HEK293 (cell line): ENCODE measurements at regions not wholly inside any gene's neighbourhood (a gene's known extent, or its start where the extent isn't known, plus 50 kb on each side); places are given as distances from the start of the nearest gene placed in this dataset.

Experiments used
- CTCF ChIA-PET: fragments of 350-600 bp; formaldehyde crosslinking; extraction: SDS; loops from one replicate; lab custom pipeline; 2021; ENCODE audit warnings: antibody characterized with exemption; lab: Yijun Ruan, JAX
- POLR2A ChIA-PET: fragments of 300-600 bp; formaldehyde crosslinking; extraction: SDS; loops from one replicate; lab custom pipeline; 2020; ENCODE audit warnings: antibody characterized with exemption, inconsistent platforms; lab: Yijun Ruan, JAX
- H3K27ac ChIP-seq: fragments of 200-500 bp; sonication (Bioruptor generic); 2 replicates; pipeline ENCODE4 v1.5.1; 2014; ENCODE audit warnings: low read depth, low read length, control low read depth, inconsistent platforms; ENCODE audit errors: extremely low read depth
- H3K36me3 ChIP-seq, 2 experiments: fragments of 200-500 bp in 1 of 2; sonication (Bioruptor generic) in 1 of 2; 1 replicate in 1 of 2; 2 replicates in 1 of 2; pipeline ENCODE4 v1.5.1; 2014 to 2017; ENCODE audit warnings: inconsistent platforms in 2 of 2, low read length in 2 of 2; ENCODE audit not compliant: control insufficient read depth in 2 of 2, insufficient read depth in 1 of 2
- H3K4me1 ChIP-seq: fragments of 200-500 bp; sonication (Bioruptor generic); 2 replicates; pipeline ENCODE4 v1.5.1; 2014; ENCODE audit warnings: mild to moderate bottlenecking, low read length, inconsistent platforms; ENCODE audit not compliant: control insufficient read depth, insufficient read depth
- H3K4me3 ChIP-seq: 2 replicates; pipeline ENCODE4 v1.5.1; 2011; ENCODE audit warnings: low read depth, mild to moderate bottlenecking, control low read depth, low read length, moderate library complexity
- H3K9me3 ChIP-seq: fragments of 200-500 bp; sonication (Bioruptor generic); 2 replicates; pipeline ENCODE4 v1.5.1; 2014; ENCODE audit warnings: low read depth, low read length, inconsistent platforms; ENCODE audit not compliant: control insufficient read depth, insufficient read depth
- GLIS1 ChIP-seq: fragments of 450-650 bp; formaldehyde crosslinking; IDR thresholded peaks from 2 replicates; pipeline ENCODE4 v1.5.1; 2016; ENCODE audit warnings: missing biosample characterization, missing genetic modification characterization
- HOXC10 ChIP-seq: sonication (generic); formaldehyde crosslinking; IDR thresholded peaks from 2 replicates; pipeline ENCODE4 v1.8.1; 2023; ENCODE audit warnings: mild to moderate bottlenecking, missing genetic modification reagents
- KLF9 ChIP-seq: fragments of 450-650 bp; formaldehyde crosslinking; IDR thresholded peaks from 2 replicates; pipeline ENCODE4 v1.5.1; 2016; ENCODE audit warnings: missing biosample characterization, missing genetic modification characterization, low read depth
- PRDM4 ChIP-seq: fragments of 450-650 bp; formaldehyde crosslinking; IDR thresholded peaks from 2 replicates; pipeline ENCODE4 v1.5.1; 2017; ENCODE audit warnings: missing biosample characterization, missing genetic modification characterization
- SCRT2 ChIP-seq: fragments of 450-650 bp; formaldehyde crosslinking; IDR thresholded peaks from 2 replicates; pipeline ENCODE4 v1.5.1; 2016; ENCODE audit warnings: missing biosample characterization, missing genetic modification characterization
- TRIM28 ChIP-seq: IDR thresholded peaks from 2 replicates; pipeline ENCODE4 v1.6.1; 2011; ENCODE audit warnings: low read length, control low read depth, borderline replicate concordance
- ZBTB48 ChIP-seq: fragments of 450-650 bp; formaldehyde crosslinking; IDR thresholded peaks from 2 replicates; pipeline ENCODE4 v1.5.1; 2016; ENCODE audit warnings: missing biosample characterization, missing genetic modification characterization
- ZBTB8A ChIP-seq: fragments of 450-650 bp; formaldehyde crosslinking; IDR thresholded peaks from 2 replicates; pipeline ENCODE4 v1.5.1; 2016; ENCODE audit warnings: missing biosample characterization, missing genetic modification characterization
- ZNF10 ChIP-seq: fragments of 450-650 bp; formaldehyde crosslinking; IDR thresholded peaks from 2 replicates; pipeline ENCODE4 v1.5.1; 2017; ENCODE audit warnings: missing biosample characterization, missing genetic modification characterization
- ZNF121 ChIP-seq: fragments of 450-650 bp; formaldehyde crosslinking; IDR thresholded peaks from 2 replicates; pipeline ENCODE4 v1.5.1; 2016; ENCODE audit warnings: missing biosample characterization, missing genetic modification characterization
- ZNF24 ChIP-seq: fragments of 450-650 bp; formaldehyde crosslinking; IDR thresholded peaks from 2 replicates; pipeline ENCODE4 v1.5.1; 2016; ENCODE audit warnings: missing biosample characterization, missing genetic modification characterization
- ZNF350 ChIP-seq: fragments of 450-650 bp; formaldehyde crosslinking; IDR thresholded peaks from 2 replicates; pipeline ENCODE4 v1.5.0; 2017; ENCODE audit warnings: missing biosample characterization, mild to moderate bottlenecking, missing genetic modification characterization
- ZNF488 ChIP-seq: fragments of 450-650 bp; formaldehyde crosslinking; IDR thresholded peaks from 2 replicates; pipeline ENCODE4 v1.5.1; 2016; ENCODE audit warnings: missing biosample characterization, missing genetic modification characterization
- ZNF514 ChIP-seq: fragments of 450-650 bp; formaldehyde crosslinking; IDR thresholded peaks from 2 replicates; pipeline ENCODE4 v1.5.1; 2016; ENCODE audit warnings: missing biosample characterization, missing genetic modification characterization
- ZNF704 ChIP-seq: fragments of 450-650 bp; formaldehyde crosslinking; IDR thresholded peaks from 2 replicates; pipeline ENCODE4 v1.5.1; 2016; ENCODE audit warnings: missing biosample characterization, missing genetic modification characterization
- ZSCAN30 ChIP-seq: fragments of 450-650 bp; IDR thresholded peaks from 2 replicates; pipeline ENCODE4 v1.5.1; 2018; ENCODE audit warnings: missing biosample characterization, mild to moderate bottlenecking, missing genetic modification characterization, moderate library complexity
- TF ChIP-seq, protein P1 (sequence below): fragments of 450-650 bp; formaldehyde crosslinking; IDR thresholded peaks from 2 replicates; pipeline ENCODE4 v1.5.1; 2017; ENCODE audit warnings: missing biosample characterization, missing genetic modification characterization
- TF ChIP-seq, protein P2 (sequence below): fragments of 450-650 bp; formaldehyde crosslinking; conservative IDR thresholded peaks from 2 replicates; pipeline ENCODE4 v1.5.1; 2016; ENCODE audit warnings: low read depth, missing biosample characterization, missing genetic modification characterization

DNA sequence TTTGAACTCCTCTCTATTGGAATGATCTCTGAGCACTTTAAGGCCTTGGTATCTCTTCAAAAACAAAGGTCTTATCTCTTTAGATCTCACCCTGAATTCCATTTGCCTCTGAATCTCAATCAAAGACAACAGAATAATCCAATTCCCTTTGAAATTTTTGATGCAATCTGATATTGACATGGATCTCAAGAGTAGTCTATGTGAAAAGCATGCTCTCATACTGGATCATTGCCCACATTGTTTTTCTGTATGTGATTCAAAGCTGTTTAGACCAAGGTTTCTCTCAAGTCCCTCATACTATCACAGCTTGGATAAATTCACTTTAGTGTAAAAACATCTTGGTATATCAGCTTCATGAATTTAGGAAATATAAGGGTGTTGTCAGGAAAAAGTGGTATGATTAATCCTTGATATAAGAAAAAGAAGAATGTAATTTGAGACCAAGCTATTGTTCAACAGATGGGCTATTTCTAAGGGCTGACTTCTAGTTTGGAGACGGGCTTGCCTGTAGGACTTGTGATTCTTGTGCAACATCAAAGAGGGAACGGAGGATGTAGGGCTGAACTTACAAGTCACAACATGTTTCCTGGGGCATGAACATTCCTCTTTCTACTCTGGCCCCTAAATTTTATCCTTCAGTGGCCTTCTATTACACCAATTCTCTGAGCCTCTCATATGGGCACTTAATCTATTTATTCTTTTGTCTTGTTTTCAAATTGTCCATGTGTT is 77.9 kb upstream of the CITED2 start:
- no peak overlapping the region for H3K27ac ChIP-seq
- ChIA-PET CTCF (no interaction called here), POLR2A (interaction anchor here (0.6 kb wide), 1 partner anchor 78 kb away, joined by 4 read pairs; the partner anchor contains the start of gene CITED2)

More for the DNA sequence above, 77.9 kb upstream of the CITED2 start:
- no peak for TF ChIP-seq ZSCAN30 (tag by site-specific recombination)
- TF ChIP-seq KLF9 (tag by site-specific recombination) = no peak
- TF ChIP-seq PRDM4 = no peak
- no peak for TF ChIP-seq ZNF350
- TF ChIP-seq ZNF514 (tag by site-specific recombination) = no peak
- TF ChIP-seq HOXC10 (CRISPR knock-in tag) = no peak
- TF ChIP-seq, protein P1, sequence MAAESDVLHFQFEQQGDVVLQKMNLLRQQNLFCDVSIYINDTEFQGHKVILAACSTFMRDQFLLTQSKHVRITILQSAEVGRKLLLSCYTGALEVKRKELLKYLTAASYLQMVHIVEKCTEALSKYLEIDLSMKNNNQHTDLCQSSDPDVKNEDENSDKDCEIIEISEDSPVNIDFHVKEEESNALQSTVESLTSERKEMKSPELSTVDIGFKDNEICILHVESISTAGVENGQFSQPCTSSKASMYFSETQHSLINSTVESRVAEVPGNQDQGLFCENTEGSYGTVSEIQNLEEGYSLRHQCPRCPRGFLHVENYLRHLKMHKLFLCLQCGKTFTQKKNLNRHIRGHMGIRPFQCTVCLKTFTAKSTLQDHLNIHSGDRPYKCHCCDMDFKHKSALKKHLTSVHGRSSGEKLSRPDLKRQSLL = no peak
- no peak for TF ChIP-seq ZNF704
- TF ChIP-seq TRIM28 = peak; percentile 64; the same call in 1 of the 2 replicates
- peak; percentile 87 for TF ChIP-seq SCRT2 (tag by site-specific recombination)
- TF ChIP-seq ZBTB8A (tag by site-specific recombination) = peak; percentile 41; the same call in 1 of the 2 replicates
- peak; percentile 76; the same call in 1 of the 2 replicates for TF ChIP-seq ZBTB48
- TF ChIP-seq ZNF488 (tag by site-specific recombination) = no peak
- no peak for TF ChIP-seq ZNF10 (tag by site-specific recombination)
- TF ChIP-seq GLIS1 (tag by site-specific recombination) = no peak
- TF ChIP-seq, protein P2, sequence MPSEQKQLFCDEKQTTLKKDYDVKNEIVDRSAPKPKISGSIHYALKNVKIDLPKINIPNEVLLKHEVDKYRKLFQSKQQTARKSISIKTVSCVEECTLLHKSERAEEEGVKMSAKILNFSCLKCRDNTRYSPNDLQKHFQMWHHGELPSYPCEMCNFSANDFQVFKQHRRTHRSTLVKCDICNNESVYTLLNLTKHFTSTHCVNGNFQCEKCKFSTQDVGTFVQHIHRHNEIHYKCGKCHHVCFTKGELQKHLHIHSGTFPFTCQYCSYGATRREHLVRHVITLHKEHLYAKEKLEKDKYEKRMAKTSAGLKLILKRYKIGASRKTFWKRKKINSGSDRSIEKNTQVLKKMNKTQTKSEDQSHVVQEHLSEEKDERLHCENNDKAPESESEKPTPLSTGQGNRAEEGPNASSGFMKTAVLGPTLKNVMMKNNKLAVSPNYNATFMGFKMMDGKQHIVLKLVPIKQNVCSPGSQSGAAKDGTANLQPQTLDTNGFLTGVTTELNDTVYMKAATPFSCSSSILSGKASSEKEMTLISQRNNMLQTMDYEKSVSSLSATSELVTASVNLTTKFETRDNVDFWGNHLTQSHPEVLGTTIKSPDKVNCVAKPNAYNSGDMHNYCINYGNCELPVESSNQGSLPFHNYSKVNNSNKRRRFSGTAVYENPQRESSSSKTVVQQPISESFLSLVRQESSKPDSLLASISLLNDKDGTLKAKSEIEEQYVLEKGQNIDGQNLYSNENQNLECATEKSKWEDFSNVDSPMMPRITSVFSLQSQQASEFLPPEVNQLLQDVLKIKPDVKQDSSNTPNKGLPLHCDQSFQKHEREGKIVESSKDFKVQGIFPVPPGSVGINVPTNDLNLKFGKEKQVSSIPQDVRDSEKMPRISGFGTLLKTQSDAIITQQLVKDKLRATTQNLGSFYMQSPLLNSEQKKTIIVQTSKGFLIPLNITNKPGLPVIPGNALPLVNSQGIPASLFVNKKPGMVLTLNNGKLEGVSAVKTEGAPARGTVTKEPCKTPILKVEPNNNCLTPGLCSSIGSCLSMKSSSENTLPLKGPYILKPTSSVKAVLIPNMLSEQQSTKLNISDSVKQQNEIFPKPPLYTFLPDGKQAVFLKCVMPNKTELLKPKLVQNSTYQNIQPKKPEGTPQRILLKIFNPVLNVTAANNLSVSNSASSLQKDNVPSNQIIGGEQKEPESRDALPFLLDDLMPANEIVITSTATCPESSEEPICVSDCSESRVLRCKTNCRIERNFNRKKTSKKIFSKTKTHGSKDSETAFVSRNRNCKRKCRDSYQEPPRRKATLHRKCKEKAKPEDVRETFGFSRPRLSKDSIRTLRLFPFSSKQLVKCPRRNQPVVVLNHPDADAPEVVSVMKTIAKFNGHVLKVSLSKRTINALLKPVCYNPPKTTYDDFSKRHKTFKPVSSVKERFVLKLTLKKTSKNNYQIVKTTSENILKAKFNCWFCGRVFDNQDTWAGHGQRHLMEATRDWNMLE (tag by site-specific recombination) = no peak
- TF ChIP-seq ZNF121 (tag by site-specific recombination) = no peak
- no peak for TF ChIP-seq ZNF24
- Histone ChIP-seq H3K36me3 (no peaks in the 10 kb centered on the region), H3K9me3 (no peaks in the 10 kb centered on the region), H3K4me3 (no peak overlapping the region), H3K4me1 (no peaks in the 10 kb centered on the region; the same call in 1 of the 2 replicates)
